ENCODE measurements at regions not wholly inside any gene's neighbourhood (a gene's known extent, or its start where the extent isn't known, plus 50 kb on each side); places are given as distances from the start of the nearest gene placed in this dataset.

DNA sequence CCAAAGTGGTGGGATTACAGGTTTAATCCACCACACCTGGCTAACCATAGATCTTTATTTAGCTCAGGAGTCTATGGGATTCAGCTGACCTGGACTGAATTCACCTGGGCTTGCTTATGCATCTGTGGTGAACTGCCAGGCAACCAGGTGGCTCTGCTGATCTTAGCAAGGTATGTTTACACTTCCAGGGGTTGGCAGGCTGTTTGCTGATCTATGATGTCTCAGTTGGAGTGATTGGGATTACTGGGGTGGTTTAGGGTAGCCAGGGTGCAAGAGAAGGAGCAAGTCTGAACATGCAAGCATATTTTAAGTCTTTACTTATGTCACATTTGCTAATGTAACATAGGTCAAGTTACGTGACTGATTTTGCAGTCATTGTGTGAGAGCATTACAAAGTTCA lies 63.6 kb upstream of the JAK2 start:
- no peak for DNase-seq (ENCODE audit: low spot score)
- no TSS peak for BruUV-seq (replicated peaks)
- Histone ChIP-seq H3K9me3 (ENCODE audit: low read length) (no peaks in the 10 kb centered on the region), H3K36me3 (ENCODE audit: insufficient read depth, low read length) (no peaks in the 10 kb centered on the region), H3K4me2 (ENCODE audit: low read length) (no peak overlapping the region), H3K79me2 (ENCODE audit: insufficient read depth, low read depth, low read length) (no peaks in the 10 kb centered on the region), H2AFZ (ENCODE audit: low read length) (no peak overlapping the region), H3K4me3 (ENCODE audit: low read depth, low read length, poor library complexity, severe bottlenecking) (no peak overlapping the region), H3K27ac (ENCODE audit: low read depth, low read length, poor library complexity, severe bottlenecking) (no peak overlapping the region), H3K9me2 (ENCODE audit: insufficient read depth, low read length) (no peaks in the 10 kb centered on the region), H4K20me1 (ENCODE audit: insufficient read depth, low read length) (no peaks in the 10 kb centered on the region), H3K4me1 (ENCODE audit: insufficient read depth, low read length, poor library complexity, severe bottlenecking) (peaks cover 4% of the 10 kb centered on the region)
- CTCF ChIA-PET (ENCODE audit: unreplicated experiment): no interaction called here
- TF ChIP-seq, protein P1, sequence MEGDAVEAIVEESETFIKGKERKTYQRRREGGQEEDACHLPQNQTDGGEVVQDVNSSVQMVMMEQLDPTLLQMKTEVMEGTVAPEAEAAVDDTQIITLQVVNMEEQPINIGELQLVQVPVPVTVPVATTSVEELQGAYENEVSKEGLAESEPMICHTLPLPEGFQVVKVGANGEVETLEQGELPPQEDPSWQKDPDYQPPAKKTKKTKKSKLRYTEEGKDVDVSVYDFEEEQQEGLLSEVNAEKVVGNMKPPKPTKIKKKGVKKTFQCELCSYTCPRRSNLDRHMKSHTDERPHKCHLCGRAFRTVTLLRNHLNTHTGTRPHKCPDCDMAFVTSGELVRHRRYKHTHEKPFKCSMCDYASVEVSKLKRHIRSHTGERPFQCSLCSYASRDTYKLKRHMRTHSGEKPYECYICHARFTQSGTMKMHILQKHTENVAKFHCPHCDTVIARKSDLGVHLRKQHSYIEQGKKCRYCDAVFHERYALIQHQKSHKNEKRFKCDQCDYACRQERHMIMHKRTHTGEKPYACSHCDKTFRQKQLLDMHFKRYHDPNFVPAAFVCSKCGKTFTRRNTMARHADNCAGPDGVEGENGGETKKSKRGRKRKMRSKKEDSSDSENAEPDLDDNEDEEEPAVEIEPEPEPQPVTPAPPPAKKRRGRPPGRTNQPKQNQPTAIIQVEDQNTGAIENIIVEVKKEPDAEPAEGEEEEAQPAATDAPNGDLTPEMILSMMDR (conservative IDR thresholded peaks at IDR 0.05; ENCODE audit: low read length): no peak
- no peak for TF ChIP-seq EZH2phosphoT487 (IDR thresholded peaks at IDR 0.05; ENCODE audit: borderline replicate concordance, low read depth, low read length)
- intact Hi-C loops (cut with micrococcal nuclease; ENCODE audit: unreplicated experiment): loop anchor here (5.0 kb wide), 1 partner anchor 66 kb away; the partner anchor contains the start of gene JAK2
- POLR2A ChIA-PET: interaction anchor here (0.9 kb wide), 1 partner anchor 38 kb away, joined by 4 read pairs; no protein-coding TSS in a partner anchor

DNA sequence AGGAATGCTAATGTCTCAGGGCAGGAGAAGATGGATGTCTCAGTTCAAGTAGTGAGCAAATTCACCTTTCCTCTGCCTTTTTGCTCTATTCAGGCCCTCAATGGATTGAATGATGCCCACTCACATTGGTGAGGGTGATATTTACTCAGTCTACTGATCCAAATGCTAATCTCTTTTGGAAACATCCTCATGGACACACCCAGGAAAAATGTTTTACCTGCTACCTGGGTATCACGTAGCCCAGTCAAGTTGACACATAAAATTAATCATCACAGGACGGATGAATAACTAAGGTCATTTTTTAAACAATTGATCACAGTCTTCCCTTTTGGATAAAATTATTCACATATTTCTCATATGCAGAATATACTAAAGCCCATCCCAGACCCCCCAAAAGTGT lies 63.0 kb upstream of the JAK2 start:
- Histone ChIP-seq H3K79me2 (ENCODE audit: insufficient read depth, low read depth, low read length) (no peaks in the 10 kb centered on the region), H4K20me1 (ENCODE audit: insufficient read depth, low read length) (no peaks in the 10 kb centered on the region), H3K4me1 (ENCODE audit: insufficient read depth, low read length, poor library complexity, severe bottlenecking) (peaks cover 4% of the 10 kb centered on the region), H3K36me3 (ENCODE audit: insufficient read depth, low read length) (no peaks in the 10 kb centered on the region), H3K4me3 (ENCODE audit: low read depth, low read length, poor library complexity, severe bottlenecking) (no peak overlapping the region), H3K9me3 (ENCODE audit: low read length) (no peaks in the 10 kb centered on the region), H3K9me2 (ENCODE audit: insufficient read depth, low read length) (no peaks in the 10 kb centered on the region), H3K27ac (ENCODE audit: low read depth, low read length, poor library complexity, severe bottlenecking) (no peak overlapping the region), H2AFZ (ENCODE audit: low read length) (no peak overlapping the region), H3K4me2 (ENCODE audit: low read length) (no peak overlapping the region)
- DNase-seq (ENCODE audit: low spot score): no peak
- TF ChIP-seq EZH2phosphoT487 (IDR thresholded peaks at IDR 0.05; ENCODE audit: borderline replicate concordance, low read depth, low read length): no peak
- TF ChIP-seq, protein P1 (conservative IDR thresholded peaks at IDR 0.05; ENCODE audit: low read length): no peak
- ChIA-PET CTCF (ENCODE audit: unreplicated experiment) (no interaction called here), POLR2A (interaction anchor here (0.5 kb wide), 1 partner anchor 14 kb away, joined by 3 read pairs; no protein-coding TSS in a partner anchor)
- BruUV-seq (replicated peaks): no TSS peak
- intact Hi-C loops (cut with micrococcal nuclease; ENCODE audit: unreplicated experiment): loop anchor here (5.0 kb wide), 1 partner anchor 65 kb away; the partner anchor contains the start of gene JAK2

DNA sequence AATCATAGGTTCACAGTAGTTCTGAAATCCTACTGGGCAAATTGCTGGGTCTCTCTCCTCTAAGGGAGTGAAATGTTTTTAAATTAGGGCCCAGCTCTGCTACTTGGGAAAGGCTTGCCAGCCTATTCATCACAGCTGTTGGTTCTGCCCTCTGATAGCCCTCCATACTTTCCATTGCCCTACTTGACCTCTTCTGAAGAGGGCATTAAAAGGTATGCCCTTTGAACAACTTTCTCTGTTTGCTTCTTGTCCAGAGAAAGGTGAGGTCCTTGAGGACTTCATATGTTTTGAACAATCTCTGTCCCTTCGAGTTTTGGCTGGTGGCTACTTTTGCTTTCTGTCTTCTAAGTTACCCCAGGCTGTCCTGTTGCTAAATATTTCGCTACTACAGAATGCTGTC lies 62.3 kb upstream of the JAK2 start:
- CTCF ChIA-PET (ENCODE audit: unreplicated experiment): no interaction called here
- DNase-seq (ENCODE audit: low spot score): no peak
- intact Hi-C loops (cut with micrococcal nuclease; ENCODE audit: unreplicated experiment): loop anchor here (5.0 kb wide), 1 partner anchor 65 kb away; the partner anchor contains the start of gene JAK2

More for the DNA sequence above, 62.3 kb upstream of the JAK2 start:
- no peak overlapping the region for H3K4me3 ChIP-seq (ENCODE audit: low read depth, low read length, poor library complexity, severe bottlenecking)
- peaks cover 4% of the 10 kb centered on the region for H3K4me1 ChIP-seq (ENCODE audit: insufficient read depth, low read length, poor library complexity, severe bottlenecking)
- no TSS peak for BruUV-seq (replicated peaks)
- POLR2A ChIA-PET: interaction anchor here (0.5 to 0.7 kb wide), 2 partner anchors 14 to 297 kb away, joined by 3 read pairs; no protein-coding TSS in a partner anchor
- H4K20me1 ChIP-seq (ENCODE audit: insufficient read depth, low read length): no peaks in the 10 kb centered on the region
- H3K36me3 ChIP-seq (ENCODE audit: insufficient read depth, low read length): no peaks in the 10 kb centered on the region
- H3K9me2 ChIP-seq (ENCODE audit: insufficient read depth, low read length): no peaks in the 10 kb centered on the region
- H3K4me2 ChIP-seq (ENCODE audit: low read length): no peak overlapping the region
- H3K27ac ChIP-seq (ENCODE audit: low read depth, low read length, poor library complexity, severe bottlenecking): no peak overlapping the region
- no peaks in the 10 kb centered on the region for H3K9me3 ChIP-seq (ENCODE audit: low read length)
- no peaks in the 10 kb centered on the region for H3K79me2 ChIP-seq (ENCODE audit: insufficient read depth, low read depth, low read length)
- TF ChIP-seq, protein P1 (conservative IDR thresholded peaks at IDR 0.05; ENCODE audit: low read length): no peak
- no peak for TF ChIP-seq EZH2phosphoT487 (IDR thresholded peaks at IDR 0.05; ENCODE audit: borderline replicate concordance, low read depth, low read length)
- no peak overlapping the region for H2AFZ ChIP-seq (ENCODE audit: low read length)
